ENCODE measurements at regions not wholly inside any gene's neighbourhood (a gene's known extent, or its start where the extent isn't known, plus 50 kb on each side); places are given as distances from the start of the nearest gene placed in this dataset.

DNA sequence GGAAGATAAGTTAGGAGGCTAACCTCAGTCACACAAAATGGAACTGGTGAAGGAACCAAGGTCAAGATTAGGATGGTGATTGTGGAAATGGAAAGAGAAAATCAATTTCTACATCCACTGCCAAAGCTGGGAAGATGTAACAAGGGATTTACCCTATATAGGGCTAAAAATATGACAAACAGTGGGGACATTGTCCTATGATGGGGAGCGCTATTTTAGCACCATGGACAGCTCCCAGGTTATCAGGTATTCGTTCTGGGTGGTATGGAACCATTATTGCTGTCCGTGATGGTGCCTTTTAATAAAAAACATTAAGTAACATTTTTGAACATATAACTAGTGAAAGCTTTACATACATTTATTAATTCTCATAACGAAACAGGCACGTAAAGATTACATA lies 124.0 kb downstream of the NDUFA12 start (continued):
- no peak for TF ChIP-seq ATM (IDR thresholded peaks at IDR 0.05; ENCODE audit: borderline replicate concordance)
- TF ChIP-seq TCF7L2 (IDR thresholded peaks at IDR 0.05; ENCODE audit: low read depth, low read length), result no peak
- TF ChIP-seq ZSCAN29 (CRISPR knock-in tag; conservative IDR thresholded peaks at IDR 0.05), result no peak
- TF ChIP-seq ETV5 (CRISPR knock-in tag; IDR thresholded peaks at IDR 0.05; ENCODE audit: borderline replicate concordance), result no peak
- TF ChIP-seq KLF11 (CRISPR knock-in tag; IDR thresholded peaks at IDR 0.05), result peak; percentile 93
- TF ChIP-seq IRF9 (CRISPR knock-in tag; IDR thresholded peaks at IDR 0.05; ENCODE audit: borderline replicate concordance), result no peak
- TF ChIP-seq MXD1 (CRISPR knock-in tag; IDR thresholded peaks at IDR 0.05), result no peak
- TF ChIP-seq ZBTB39 (CRISPR knock-in tag; IDR thresholded peaks at IDR 0.05), result no peak
- TF ChIP-seq JUNB (CRISPR knock-in tag; IDR thresholded peaks at IDR 0.05; ENCODE audit: borderline replicate concordance), result no peak
- TF ChIP-seq SIN3B (IDR thresholded peaks at IDR 0.05; ENCODE audit: low read length), result no peak
- TF ChIP-seq ZNF605 (CRISPR knock-in tag; IDR thresholded peaks at IDR 0.05), result no peak
- TF ChIP-seq ISL2 (CRISPR knock-in tag; IDR thresholded peaks at IDR 0.05), result no peak
- TF ChIP-seq TOE1 (CRISPR knock-in tag; IDR thresholded peaks at IDR 0.05), result no peak
- TF ChIP-seq, protein P1, sequence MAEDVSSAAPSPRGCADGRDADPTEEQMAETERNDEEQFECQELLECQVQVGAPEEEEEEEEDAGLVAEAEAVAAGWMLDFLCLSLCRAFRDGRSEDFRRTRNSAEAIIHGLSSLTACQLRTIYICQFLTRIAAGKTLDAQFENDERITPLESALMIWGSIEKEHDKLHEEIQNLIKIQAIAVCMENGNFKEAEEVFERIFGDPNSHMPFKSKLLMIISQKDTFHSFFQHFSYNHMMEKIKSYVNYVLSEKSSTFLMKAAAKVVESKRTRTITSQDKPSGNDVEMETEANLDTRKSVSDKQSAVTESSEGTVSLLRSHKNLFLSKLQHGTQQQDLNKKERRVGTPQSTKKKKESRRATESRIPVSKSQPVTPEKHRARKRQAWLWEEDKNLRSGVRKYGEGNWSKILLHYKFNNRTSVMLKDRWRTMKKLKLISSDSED (CRISPR knock-in tag; IDR thresholded peaks at IDR 0.05), result no peak
- TF ChIP-seq SAP130 (CRISPR knock-in tag; IDR thresholded peaks at IDR 0.05; ENCODE audit: low read depth), result peak; percentile 24; the same call in 1 of the 2 replicates
- no peak for TF ChIP-seq RBAK (CRISPR knock-in tag; IDR thresholded peaks at IDR 0.05)
- no peak for TF ChIP-seq ZNF678 (CRISPR knock-in tag; IDR thresholded peaks at IDR 0.05)
- no peak for TF ChIP-seq ZNF713 (CRISPR knock-in tag; IDR thresholded peaks at IDR 0.05)
- TF ChIP-seq REXO4 (CRISPR knock-in tag; IDR thresholded peaks at IDR 0.05; ENCODE audit: borderline replicate concordance), result no peak
- TF ChIP-seq HMGXB4 (CRISPR knock-in tag; IDR thresholded peaks at IDR 0.05; ENCODE audit: borderline replicate concordance in 1 of 2, low read depth in 1 of 2), result no peak
- no peak for TF ChIP-seq ZFP82 (CRISPR knock-in tag; IDR thresholded peaks at IDR 0.05; ENCODE audit: borderline replicate concordance)
